ENCODE measurements at regions not wholly inside any gene's neighbourhood (a gene's known extent, or its start where the extent isn't known, plus 50 kb on each side); places are given as distances from the start of the nearest gene placed in this dataset.

GRCh38 chr2:65997961-65998360 lies 437.0 kb upstream of the MEIS1 start:
- Histone ChIP-seq H3K36me3 (ENCODE audit: low read depth) (no peaks in the 10 kb centered on the region), H3K4me1 (ENCODE audit: insufficient read depth, poor library complexity, severe bottlenecking) (no peaks in the 10 kb centered on the region), H3K27me3 (ENCODE audit: insufficient read depth, poor library complexity, severe bottlenecking) (no peaks in the 10 kb centered on the region), H3K27ac (ENCODE audit: poor library complexity, severe bottlenecking) (no peak overlapping the region), H3K4me3 (ENCODE audit: severe bottlenecking) (no peak overlapping the region), H3K9me3 (ENCODE audit: severe bottlenecking) (no peaks in the 10 kb centered on the region)
- DNase-seq (ENCODE audit: low spot score) = no peak
- no peak for ATAC-seq (ENCODE audit: low read depth)
- no peak for TF ChIP-seq CTCF (IDR thresholded peaks at IDR 0.05; ENCODE audit: poor library complexity, severe bottlenecking)

- Histone ChIP-seq H3K36me3 (ENCODE audit: low read depth) (no peaks in the 10 kb centered on the region), H3K4me3 (ENCODE audit: severe bottlenecking) (no peak overlapping the region), H3K9me3 (ENCODE audit: severe bottlenecking) (no peaks in the 10 kb centered on the region), H3K27me3 (ENCODE audit: insufficient read depth, poor library complexity, severe bottlenecking) (no peaks in the 10 kb centered on the region), H3K27ac (ENCODE audit: poor library complexity, severe bottlenecking) (no peak overlapping the region), H3K4me1 (ENCODE audit: insufficient read depth, poor library complexity, severe bottlenecking) (no peaks in the 10 kb centered on the region)
- no peak for ATAC-seq (ENCODE audit: low read depth)
- no peak for DNase-seq (ENCODE audit: low spot score)
- TF ChIP-seq CTCF (IDR thresholded peaks at IDR 0.05; ENCODE audit: poor library complexity, severe bottlenecking) = no peak
These were observed 442.7 kb upstream of the MEIS1 start for GRCh38 chr2:65992198-65992554.

GRCh38 chr2:65991381-65992197 lies 443.3 kb upstream of the MEIS1 start:
- TF ChIP-seq CTCF (IDR thresholded peaks at IDR 0.05; ENCODE audit: poor library complexity, severe bottlenecking) = no peak
- ATAC-seq (ENCODE audit: low read depth) (no peak), DNase-seq (ENCODE audit: low spot score) (no peak)
- no peak overlapping the region for H3K4me3 ChIP-seq (ENCODE audit: severe bottlenecking)
- no peaks in the 10 kb centered on the region for H3K36me3 ChIP-seq (ENCODE audit: low read depth)
- no peaks in the 10 kb centered on the region for H3K4me1 ChIP-seq (ENCODE audit: insufficient read depth, poor library complexity, severe bottlenecking)
- H3K27ac ChIP-seq (ENCODE audit: poor library complexity, severe bottlenecking) = no peak overlapping the region
- no peaks in the 10 kb centered on the region for H3K9me3 ChIP-seq (ENCODE audit: severe bottlenecking)
- no peaks in the 10 kb centered on the region for H3K27me3 ChIP-seq (ENCODE audit: insufficient read depth, poor library complexity, severe bottlenecking)

GRCh38 chr2:65985986-65986385 lies 448.9 kb upstream of the MEIS1 start:
- no peak for DNase-seq (ENCODE audit: low spot score)
- Histone ChIP-seq H3K4me3 (ENCODE audit: severe bottlenecking) (no peak overlapping the region), H3K4me1 (ENCODE audit: insufficient read depth, poor library complexity, severe bottlenecking) (no peaks in the 10 kb centered on the region), H3K27ac (ENCODE audit: poor library complexity, severe bottlenecking) (no peak overlapping the region), H3K9me3 (ENCODE audit: severe bottlenecking) (no peaks in the 10 kb centered on the region), H3K36me3 (ENCODE audit: low read depth) (no peaks in the 10 kb centered on the region), H3K27me3 (ENCODE audit: insufficient read depth, poor library complexity, severe bottlenecking) (no peaks in the 10 kb centered on the region)
- TF ChIP-seq CTCF (IDR thresholded peaks at IDR 0.05; ENCODE audit: poor library complexity, severe bottlenecking) = no peak
- ATAC-seq (ENCODE audit: low read depth) = no peak

GRCh38 chr2:65980531-65980930 lies 454.4 kb upstream of the MEIS1 start:
- no peak for TF ChIP-seq CTCF (IDR thresholded peaks at IDR 0.05; ENCODE audit: poor library complexity, severe bottlenecking)
- H3K9me3 ChIP-seq (ENCODE audit: severe bottlenecking) = no peaks in the 10 kb centered on the region
- no peak for ATAC-seq (ENCODE audit: low read depth)
- no peak overlapping the region for H3K27ac ChIP-seq (ENCODE audit: poor library complexity, severe bottlenecking)
- DNase-seq (ENCODE audit: low spot score) = no peak
- no peaks in the 10 kb centered on the region for H3K4me1 ChIP-seq (ENCODE audit: insufficient read depth, poor library complexity, severe bottlenecking)
- no peak overlapping the region for H3K4me3 ChIP-seq (ENCODE audit: severe bottlenecking)
- no peaks in the 10 kb centered on the region for H3K36me3 ChIP-seq (ENCODE audit: low read depth)
- H3K27me3 ChIP-seq (ENCODE audit: insufficient read depth, poor library complexity, severe bottlenecking) = no peaks in the 10 kb centered on the region

Data from RWPE2 (cell line).